DMS114 treated with DMSO at 0.1 percent for 48 hours (cell line): ENCODE measurements at regions not wholly inside any gene's neighbourhood (a gene's known extent, or its start where the extent isn't known, plus 50 kb on each side); places are given as distances from the start of the nearest gene placed in this dataset.

ENCODE experiments used
- DNase-seq: peaks from one replicate; lab custom pipeline; 2025; ENCODE audit not compliant: unreplicated experiment; lab: John Stamatoyannopoulos, UW

- no peak for DNase-seq
Observed at GRCh38 chr7:51731075-51731474, 414.5 kb upstream of the COBL start.

- DNase-seq: no peak
Observed at GRCh38 chr7:51727441-51727840, 410.8 kb upstream of the COBL start.

DNA sequence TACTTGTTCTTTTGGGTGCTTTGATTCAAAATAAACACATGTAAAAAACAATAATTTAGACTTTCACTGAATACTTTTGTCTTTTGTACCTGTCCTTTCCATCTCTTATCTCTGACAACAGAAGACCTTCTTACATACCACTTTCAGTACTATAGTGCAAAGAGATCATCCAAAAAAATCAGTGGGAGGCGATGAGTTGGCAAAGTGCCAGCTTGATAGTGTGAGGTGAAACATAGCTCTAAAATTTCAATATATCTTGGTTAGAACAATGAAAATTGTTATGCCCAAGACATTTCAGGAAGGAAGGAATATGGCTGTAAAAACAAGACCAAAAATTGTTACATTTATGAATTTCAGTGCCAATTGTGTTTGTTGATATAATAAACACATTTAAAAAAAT lies 390.2 kb upstream of the COBL start:
- DNase-seq: no peak

- DNase-seq: no peak
Observed at GRCh38 chr7:51705701-51706100, 389.1 kb upstream of the COBL start.

- no peak for DNase-seq
Observed at GRCh38 chr7:51702673-51703072, 386.1 kb upstream of the COBL start.

DNA sequence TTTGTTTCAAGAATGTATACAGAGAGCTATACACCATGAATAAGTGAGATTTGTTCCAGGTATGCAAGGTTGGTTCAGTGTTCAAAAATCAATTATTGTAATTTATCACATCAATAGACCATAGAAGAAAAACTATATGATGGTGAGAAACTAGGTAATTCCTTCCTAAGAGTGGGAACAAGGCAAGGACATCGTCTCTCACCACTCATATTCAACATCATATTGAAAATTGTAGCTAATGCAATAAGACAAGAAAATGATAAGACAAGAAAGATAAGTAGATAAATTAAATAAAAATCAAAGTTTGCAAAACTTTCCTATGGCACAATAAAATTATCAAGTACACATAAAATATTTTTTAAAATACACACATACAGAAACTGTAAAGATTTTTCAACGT lies 385.3 kb upstream of the COBL start:
- no peak for DNase-seq

DNA sequence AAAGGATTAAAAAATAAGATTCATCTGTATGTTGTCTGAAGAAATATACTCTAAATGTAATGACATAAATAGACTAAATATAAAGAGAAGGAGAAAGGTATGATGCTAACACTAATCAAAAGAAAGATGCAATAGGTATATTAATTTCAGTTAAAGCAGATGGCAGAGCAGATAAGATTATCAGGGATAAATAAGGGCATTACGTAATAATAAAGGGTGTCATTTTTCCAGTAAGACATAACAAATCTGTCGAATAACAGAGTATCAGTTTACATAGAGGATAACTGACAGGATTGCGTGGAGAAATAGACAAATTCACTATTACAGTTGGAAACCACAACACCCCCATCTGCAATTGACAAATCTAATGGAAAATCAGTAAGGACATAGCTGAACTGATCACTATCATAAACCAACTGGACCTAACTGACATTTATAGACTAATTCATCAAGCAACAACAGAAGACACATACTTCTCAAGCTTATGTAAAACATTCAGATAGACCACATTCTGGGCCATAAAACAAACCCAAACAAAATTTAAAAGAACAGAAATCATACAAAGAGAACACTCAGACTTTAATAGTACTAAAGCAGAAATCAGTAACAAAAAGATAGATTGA lies 384.1 kb upstream of the COBL start:
- DNase-seq: no peak

DNA sequence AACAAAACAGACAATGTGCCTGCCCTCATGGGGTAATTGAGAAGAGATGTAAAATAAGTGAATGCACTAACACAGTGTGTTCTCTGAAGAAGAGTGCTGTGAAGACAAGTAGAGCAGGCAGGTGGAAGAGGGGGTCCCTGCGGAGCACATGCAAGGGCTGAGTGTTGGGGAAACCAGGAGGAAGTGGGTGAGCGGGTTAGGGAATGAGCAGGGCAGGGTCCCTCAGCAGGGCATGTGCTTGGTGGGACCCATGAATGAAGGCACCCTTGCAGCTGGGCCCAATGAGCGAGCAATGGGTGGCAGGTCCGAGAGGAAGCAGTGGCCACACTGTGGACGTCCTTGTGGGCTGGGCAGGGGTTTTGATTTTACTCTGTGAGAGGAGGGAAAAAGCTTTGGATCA lies 376.6 kb upstream of the COBL start:
- no peak for DNase-seq

GRCh38 chr7:51689547-51689946 lies 372.9 kb upstream of the COBL start:
- DNase-seq: no peak

GRCh38 chr7:51685794-51686193 lies 369.2 kb upstream of the COBL start:
- DNase-seq: no peak

GRCh38 chr7:51680594-51681399 lies 364.2 kb upstream of the COBL start:
- no peak for DNase-seq

GRCh38 chr7:51679358-51679757 lies 362.7 kb upstream of the COBL start:
- no peak for DNase-seq

DNA sequence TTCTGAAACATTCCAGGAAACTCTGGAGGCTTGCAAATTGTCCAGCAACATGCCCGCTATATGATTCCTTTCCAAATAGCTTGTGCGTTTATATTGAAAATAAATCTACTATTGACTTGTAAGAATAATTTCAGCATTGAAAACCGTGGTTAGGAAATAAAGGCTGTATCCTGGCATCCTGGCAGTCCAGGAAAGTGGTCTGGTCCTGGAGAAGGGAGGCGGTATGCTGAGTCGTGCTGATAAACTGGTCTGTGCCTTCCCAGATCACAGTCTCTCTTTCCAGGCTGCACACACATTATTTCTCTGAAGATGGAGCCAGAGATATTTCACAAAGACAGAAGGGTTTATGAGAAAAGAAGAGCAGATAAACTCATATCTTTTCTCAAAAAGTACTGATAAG lies 350.1 kb upstream of the COBL start:
- DNase-seq: no peak

DNA sequence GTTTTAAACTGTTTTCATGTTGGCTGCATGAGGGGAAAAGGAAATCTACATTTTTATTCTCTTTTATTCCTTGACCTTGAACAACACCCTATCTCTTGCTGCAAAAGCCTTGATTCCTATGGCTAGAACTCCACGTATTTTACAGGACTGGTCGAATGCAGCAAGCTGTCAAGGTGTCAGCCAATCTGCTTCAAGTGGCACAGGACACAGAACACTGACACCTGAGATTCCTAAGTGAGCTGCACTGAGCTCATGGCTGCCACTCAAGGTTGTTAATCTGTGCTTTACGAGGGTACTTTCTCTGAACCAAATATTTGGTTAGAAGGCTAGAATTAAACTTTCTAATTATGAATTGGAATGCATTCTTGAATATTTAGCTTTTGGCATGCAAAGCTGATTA lies 349.7 kb upstream of the COBL start:
- no peak for DNase-seq

DNA sequence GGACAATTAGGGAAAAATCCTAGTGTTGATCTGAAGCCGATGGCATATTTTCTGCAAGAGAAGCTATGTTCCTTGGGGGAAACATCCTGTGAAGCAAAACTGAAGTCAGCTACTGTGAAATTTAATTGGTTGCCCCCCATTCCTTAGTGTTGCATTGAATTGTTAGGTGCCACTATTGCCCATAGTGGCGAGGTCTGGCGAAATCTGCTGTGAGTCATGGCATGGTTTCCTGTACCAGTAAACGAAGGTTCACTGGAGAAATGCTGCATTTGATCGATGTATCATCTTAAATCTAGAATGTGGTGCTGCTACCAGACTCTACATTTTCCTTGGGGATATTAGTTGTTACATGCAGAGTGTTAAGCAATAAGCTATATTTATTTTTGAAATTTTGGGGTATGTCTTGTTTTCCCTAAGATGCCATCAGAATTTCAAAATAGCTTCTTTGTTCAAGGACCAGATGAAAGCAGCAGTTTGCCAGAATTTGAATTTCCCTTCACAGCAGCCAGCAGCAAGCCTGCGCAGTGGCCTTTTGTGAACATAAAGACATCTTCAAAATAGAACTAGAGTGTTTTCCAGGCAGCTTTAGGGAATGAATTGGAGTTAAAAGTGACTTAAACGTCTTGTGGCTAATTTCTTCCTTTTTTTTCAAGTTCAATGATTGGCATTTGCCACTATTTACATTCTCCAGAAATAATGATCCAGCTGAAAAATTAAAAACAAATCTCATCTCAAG lies 348.6 kb upstream of the COBL start:
- no peak for DNase-seq

DNA sequence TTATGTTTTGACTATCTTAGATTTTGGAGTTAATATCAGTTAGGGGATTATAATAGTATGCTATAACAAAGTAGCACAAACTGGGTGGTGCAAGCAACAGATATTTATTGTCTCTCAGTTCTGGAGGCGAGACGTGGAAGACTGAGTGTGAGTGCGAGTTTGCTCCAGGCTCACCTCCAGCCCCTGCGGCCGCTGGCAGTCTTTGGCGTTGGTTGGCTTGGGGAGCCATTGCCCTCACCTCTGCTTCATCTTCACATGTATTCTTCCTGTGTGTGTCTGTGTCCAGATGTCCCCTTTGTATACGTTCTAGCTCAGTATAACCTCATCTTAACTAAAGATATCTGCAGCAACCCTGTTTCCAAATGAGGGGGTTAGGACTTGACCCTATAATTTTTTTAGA lies 343.9 kb upstream of the COBL start:
- DNase-seq: no peak

DNA sequence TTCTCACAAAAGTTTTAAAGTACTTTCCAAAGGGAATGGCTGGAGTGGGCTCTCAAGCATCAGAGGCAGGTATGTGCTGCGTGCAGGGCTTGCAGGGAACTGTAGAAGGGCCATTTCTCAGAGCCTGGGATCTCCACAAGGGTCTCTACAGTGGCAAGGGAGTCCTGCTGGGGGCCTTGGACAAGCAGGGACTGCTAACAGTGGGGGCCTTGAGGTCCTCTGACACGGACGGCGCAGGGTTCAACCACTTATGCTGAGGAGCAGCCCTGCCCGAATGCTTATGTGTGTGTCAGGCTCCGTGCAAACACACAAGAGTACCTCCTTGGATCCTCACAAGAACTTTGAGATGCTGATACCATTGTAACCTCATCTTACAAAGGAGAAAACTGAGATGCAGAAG lies 342.1 kb upstream of the COBL start:
- DNase-seq: no peak

DNA sequence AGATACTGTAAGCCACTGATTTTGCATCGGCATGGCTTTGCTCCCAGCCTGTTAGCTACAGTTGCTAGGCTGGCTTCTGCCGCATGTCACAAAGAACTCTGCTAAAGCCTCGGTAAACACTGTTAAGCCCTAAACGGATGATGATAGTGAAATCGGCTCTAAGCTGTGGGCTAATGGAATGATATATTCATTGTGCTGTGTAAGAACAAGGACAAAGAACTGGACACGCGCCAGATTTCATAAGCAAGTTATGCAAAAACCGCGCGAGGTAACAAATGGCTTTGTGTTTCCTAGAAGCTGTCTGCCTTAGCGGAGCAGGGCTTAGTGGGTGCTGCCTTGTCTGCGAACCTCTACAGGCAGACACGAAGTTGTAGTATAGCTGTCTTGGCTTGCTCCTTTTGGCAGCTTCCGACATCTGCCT lies 331.3 kb upstream of the COBL start:
- no peak for DNase-seq

DNA sequence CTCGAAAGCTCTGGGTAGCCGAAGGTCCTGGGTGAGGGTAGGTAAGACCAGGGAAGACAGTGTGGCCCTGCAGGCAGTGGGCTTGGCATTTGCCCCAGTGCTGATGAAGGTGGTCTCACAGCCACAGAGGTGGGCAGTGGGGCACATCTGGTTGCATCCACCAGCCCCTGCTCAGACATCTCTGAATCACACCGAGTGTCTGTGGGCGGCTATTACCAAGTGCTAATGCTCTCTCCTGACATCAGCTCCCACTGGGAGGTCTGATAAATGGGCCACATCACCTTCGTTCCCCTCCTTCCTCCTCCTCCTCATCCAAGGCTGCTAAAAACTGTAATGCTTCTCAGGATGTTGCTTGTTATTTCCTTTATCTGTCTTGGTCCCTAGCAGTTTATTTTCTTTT lies 330.9 kb upstream of the COBL start:
- DNase-seq: no peak

GRCh38 chr7:51645702-51646298 lies 329.2 kb upstream of the COBL start:
- DNase-seq: no peak

- no peak for DNase-seq
Observed at GRCh38 chr7:51645255-51645654, 328.6 kb upstream of the COBL start.

DNA sequence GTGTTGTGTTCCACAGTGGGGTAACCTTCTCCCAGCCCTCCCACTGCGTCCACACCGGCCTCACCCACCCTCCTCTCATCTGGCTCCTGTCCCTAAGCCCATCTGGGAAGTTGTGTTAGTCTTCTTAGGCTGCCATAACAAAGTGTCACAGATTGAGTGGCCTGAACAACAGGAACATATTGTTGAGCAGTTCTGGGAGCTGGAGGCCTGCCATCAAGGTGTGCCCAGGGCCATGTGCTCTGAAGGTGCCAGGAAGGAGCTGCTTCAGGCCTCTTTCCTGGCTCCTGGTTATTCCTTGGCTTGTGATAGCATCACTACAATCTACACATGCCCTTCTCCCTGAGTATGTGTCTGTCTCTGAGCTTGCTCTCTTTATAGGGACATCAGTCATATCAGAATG lies 327.6 kb upstream of the COBL start:
- DNase-seq: no peak
